Loucy (cell line): ENCODE measurements at regions not wholly inside any gene's neighbourhood (a gene's known extent, or its start where the extent isn't known, plus 50 kb on each side); places are given as distances from the start of the nearest gene placed in this dataset.

Experiments
- CTCF ChIP-seq: fragments of 200-600 bp; sonication (generic); conservative IDR thresholded peaks from 2 replicates; pipeline ENCODE4 v1.5.1; 2014; ENCODE audit warnings: mild to moderate bottlenecking, antibody characterized with exemption, low read length
- EZH2phosphoT487 ChIP-seq: fragments of 200-600 bp; IDR thresholded peaks from 2 replicates; pipeline ENCODE4 v1.6.1; 2018; ENCODE audit warnings: antibody characterized with exemption, mild to moderate bottlenecking, moderate library complexity, borderline replicate concordance

- TF ChIP-seq CTCF (no peak), EZH2phosphoT487 (no peak)
These were observed 762.5 kb upstream of the GRIA3 start for GRCh38 chrX:122421434-122422121.
